GM23338 (cell line): ENCODE measurements at regions not wholly inside any gene's neighbourhood (a gene's known extent, or its start where the extent isn't known, plus 50 kb on each side); places are given as distances from the start of the nearest gene placed in this dataset.

Source experiments
- ATAC-seq: fragments of 200-7000 bp; cut with Tn5 transposase; 3 replicates; pipeline ENCODE4 v1.9.1; 2020
- DNase-seq: peaks from one replicate; pipeline ENCODE4 v3.0.0-alpha.2; 2015; ENCODE audit warnings: low spot score
- H2AFZ ChIP-seq: fragments of 200-600 bp; sonication (generic); 2 replicates; pipeline ENCODE4 v1.8.0; 2016; ENCODE audit warnings: antibody characterized with exemption, mild to moderate bottlenecking, moderate library complexity
- H3F3A ChIP-seq: fragments of 200-600 bp; sonication (generic); replicated peaks from 2 replicates; pipeline ENCODE4 v1.8.0; 2017; ENCODE audit warnings: antibody characterized with exemption, mixed run types, low read depth
- H3K27ac ChIP-seq: fragments of 200-600 bp; sonication (generic); 2 replicates; pipeline ENCODE4 v1.6.1; 2016; ENCODE audit warnings: low read depth
- H3K27me3 ChIP-seq: fragments of 200-600 bp; sonication (generic); 2 replicates; pipeline ENCODE4 v1.8.0; 2016; ENCODE audit warnings: mild to moderate bottlenecking, mixed run types, moderate library complexity; ENCODE audit not compliant: insufficient read depth
- H3K36me3 ChIP-seq: fragments of 200-600 bp; sonication (generic); 2 replicates; pipeline ENCODE4 v1.8.0; 2016; ENCODE audit warnings: mild to moderate bottlenecking; ENCODE audit not compliant: insufficient read depth
- H3K4me1 ChIP-seq: fragments of 200-600 bp; sonication (generic); 2 replicates; pipeline ENCODE4 v1.8.0; 2016; ENCODE audit warnings: mild to moderate bottlenecking, moderate library complexity; ENCODE audit not compliant: insufficient read depth
- H3K4me2 ChIP-seq: fragments of 200-600 bp; sonication (generic); 2 replicates; pipeline ENCODE4 v1.7.1; 2017; ENCODE audit warnings: mixed run types
- H3K4me3 ChIP-seq: fragments of 200-600 bp; sonication (generic); 2 replicates; pipeline ENCODE4 v1.6.1; 2016; ENCODE audit warnings: mixed run types
- H3K79me2 ChIP-seq: fragments of 200-600 bp; sonication (generic); replicated peaks from 2 replicates; pipeline ENCODE4 v1.8.0; 2017; ENCODE audit warnings: mild to moderate bottlenecking; ENCODE audit not compliant: insufficient read depth
- H3K9me2 ChIP-seq: fragments of 200-600 bp; sonication (generic); 2 replicates; pipeline ENCODE4 v1.8.0; 2017; ENCODE audit not compliant: insufficient read depth
- H4K20me1 ChIP-seq: fragments of 200-600 bp; sonication (generic); replicated peaks from 2 replicates; pipeline ENCODE4 v1.8.0; 2017; ENCODE audit warnings: mild to moderate bottlenecking; ENCODE audit not compliant: insufficient read depth
- H3K27ac Mint-ChIP-seq: 2 replicates; pipeline ENCODE4 v1.8.0; 2020; ENCODE audit warnings: inconsistent platforms, mild to moderate bottlenecking, moderate library complexity, mixed read lengths
- H3K27me3 Mint-ChIP-seq: 3 replicates; pipeline ENCODE4 v1.8.0; 2022; ENCODE audit warnings: low read depth, mild to moderate bottlenecking, moderate library complexity, mixed read lengths, inconsistent platforms; ENCODE audit not compliant: insufficient read depth, poor library complexity
- H3K36me3 Mint-ChIP-seq: 3 replicates; pipeline ENCODE4 v1.8.0; 2021; ENCODE audit warnings: low read depth, mild to moderate bottlenecking, inconsistent platforms, moderate library complexity, mixed read lengths
- H3K4me1 Mint-ChIP-seq: 3 replicates; pipeline ENCODE4 v1.8.0; 2020; ENCODE audit warnings: mild to moderate bottlenecking, inconsistent platforms, mixed read lengths
- H3K4me3 Mint-ChIP-seq: 3 replicates; pipeline ENCODE4 v1.8.0; 2021; ENCODE audit warnings: moderate library complexity, mild to moderate bottlenecking, inconsistent platforms, mixed read lengths
- H3K9me3 Mint-ChIP-seq: 3 replicates; pipeline ENCODE4 v1.8.0; 2020; ENCODE audit warnings: moderate library complexity, mild to moderate bottlenecking, inconsistent platforms, mixed read lengths
- EZH2phosphoT487 ChIP-seq: fragments of 200-600 bp; sonication (generic); IDR thresholded peaks from one replicate; pipeline ENCODE4 v1.8.1; 2018; ENCODE audit warnings: antibody characterized with exemption; ENCODE audit not compliant: unreplicated experiment
- NANOG ChIP-seq: IDR thresholded peaks from 2 replicates; pipeline ENCODE4 v1.6.1; 2016; ENCODE audit warnings: antibody characterized with exemption, borderline replicate concordance
- STAT1 ChIP-seq: IDR thresholded peaks from one replicate; pipeline ENCODE4 v1.6.1; 2016; ENCODE audit warnings: antibody characterized with exemption; ENCODE audit not compliant: unreplicated experiment
- TF ChIP-seq, protein P1 (sequence below): fragments of 250-450 bp; sonication (Bioruptor Pico); IDR thresholded peaks from 2 replicates; pipeline ENCODE4 v1.5.0; 2020; ENCODE audit warnings: mild to moderate bottlenecking, moderate library complexity
- TF ChIP-seq, protein P2 (sequence below), 2 experiments: fragments of 200-600 bp in 1 of 2; sonication (generic) in 1 of 2; conservative IDR thresholded peaks; 2 replicates each; pipeline versions ENCODE4 v1.5.1 to v1.6.1; 2016 to 2017; ENCODE audit warnings: antibody characterized with exemption in 2 of 2, low read depth in 2 of 2, mild to moderate bottlenecking in 2 of 2, moderate library complexity in 1 of 2

- H3K4me1 Mint-ChIP-seq: peaks cover 38% of the 10 kb centered on the region
- TF ChIP-seq STAT1: no peak
- TF ChIP-seq, protein P1, sequence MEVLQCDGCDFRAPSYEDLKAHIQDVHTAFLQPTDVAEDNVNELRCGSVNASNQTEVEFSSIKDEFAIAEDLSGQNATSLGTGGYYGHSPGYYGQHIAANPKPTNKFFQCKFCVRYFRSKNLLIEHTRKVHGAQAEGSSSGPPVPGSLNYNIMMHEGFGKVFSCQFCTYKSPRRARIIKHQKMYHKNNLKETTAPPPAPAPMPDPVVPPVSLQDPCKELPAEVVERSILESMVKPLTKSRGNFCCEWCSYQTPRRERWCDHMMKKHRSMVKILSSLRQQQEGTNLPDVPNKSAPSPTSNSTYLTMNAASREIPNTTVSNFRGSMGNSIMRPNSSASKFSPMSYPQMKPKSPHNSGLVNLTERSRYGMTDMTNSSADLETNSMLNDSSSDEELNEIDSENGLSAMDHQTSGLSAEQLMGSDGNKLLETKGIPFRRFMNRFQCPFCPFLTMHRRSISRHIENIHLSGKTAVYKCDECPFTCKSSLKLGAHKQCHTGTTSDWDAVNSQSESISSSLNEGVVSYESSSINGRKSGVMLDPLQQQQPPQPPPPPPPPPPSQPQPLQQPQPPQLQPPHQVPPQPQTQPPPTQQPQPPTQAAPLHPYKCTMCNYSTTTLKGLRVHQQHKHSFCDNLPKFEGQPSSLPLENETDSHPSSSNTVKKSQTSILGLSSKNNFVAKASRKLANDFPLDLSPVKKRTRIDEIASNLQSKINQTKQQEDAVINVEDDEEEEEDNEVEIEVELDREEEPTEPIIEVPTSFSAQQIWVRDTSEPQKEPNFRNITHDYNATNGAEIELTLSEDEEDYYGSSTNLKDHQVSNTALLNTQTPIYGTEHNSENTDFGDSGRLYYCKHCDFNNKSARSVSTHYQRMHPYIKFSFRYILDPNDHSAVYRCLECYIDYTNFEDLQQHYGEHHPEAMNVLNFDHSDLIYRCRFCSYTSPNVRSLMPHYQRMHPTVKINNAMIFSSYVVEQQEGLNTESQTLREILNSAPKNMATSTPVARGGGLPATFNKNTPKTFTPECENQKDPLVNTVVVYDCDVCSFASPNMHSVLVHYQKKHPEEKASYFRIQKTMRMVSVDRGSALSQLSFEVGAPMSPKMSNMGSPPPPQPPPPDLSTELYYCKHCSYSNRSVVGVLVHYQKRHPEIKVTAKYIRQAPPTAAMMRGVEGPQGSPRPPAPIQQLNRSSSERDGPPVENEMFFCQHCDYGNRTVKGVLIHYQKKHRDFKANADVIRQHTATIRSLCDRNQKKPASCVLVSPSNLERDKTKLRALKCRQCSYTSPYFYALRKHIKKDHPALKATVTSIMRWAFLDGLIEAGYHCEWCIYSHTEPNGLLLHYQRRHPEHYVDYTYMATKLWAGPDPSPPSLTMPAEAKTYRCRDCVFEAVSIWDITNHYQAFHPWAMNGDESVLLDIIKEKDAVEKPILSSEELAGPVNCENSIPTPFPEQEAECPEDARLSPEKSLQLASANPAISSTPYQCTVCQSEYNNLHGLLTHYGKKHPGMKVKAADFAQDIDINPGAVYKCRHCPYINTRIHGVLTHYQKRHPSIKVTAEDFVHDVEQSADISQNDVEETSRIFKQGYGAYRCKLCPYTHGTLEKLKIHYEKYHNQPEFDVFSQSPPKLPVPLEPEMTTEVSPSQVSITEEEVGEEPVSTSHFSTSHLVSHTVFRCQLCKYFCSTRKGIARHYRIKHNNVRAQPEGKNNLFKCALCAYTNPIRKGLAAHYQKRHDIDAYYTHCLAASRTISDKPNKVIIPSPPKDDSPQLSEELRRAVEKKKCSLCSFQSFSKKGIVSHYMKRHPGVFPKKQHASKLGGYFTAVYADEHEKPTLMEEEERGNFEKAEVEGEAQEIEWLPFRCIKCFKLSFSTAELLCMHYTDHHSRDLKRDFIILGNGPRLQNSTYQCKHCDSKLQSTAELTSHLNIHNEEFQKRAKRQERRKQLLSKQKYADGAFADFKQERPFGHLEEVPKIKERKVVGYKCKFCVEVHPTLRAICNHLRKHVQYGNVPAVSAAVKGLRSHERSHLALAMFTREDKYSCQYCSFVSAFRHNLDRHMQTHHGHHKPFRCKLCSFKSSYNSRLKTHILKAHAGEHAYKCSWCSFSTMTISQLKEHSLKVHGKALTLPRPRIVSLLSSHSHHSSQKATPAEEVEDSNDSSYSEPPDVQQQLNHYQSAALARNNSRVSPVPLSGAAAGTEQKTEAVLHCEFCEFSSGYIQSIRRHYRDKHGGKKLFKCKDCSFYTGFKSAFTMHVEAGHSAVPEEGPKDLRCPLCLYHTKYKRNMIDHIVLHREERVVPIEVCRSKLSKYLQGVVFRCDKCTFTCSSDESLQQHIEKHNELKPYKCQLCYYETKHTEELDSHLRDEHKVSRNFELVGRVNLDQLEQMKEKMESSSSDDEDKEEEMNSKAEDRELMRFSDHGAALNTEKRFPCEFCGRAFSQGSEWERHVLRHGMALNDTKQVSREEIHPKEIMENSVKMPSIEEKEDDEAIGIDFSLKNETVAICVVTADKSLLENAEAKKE: 0 out of 2 replicates have a peak, but pooled peaks have one; percentile 29
- no peaks in the 10 kb centered on the region for H3K9me3 Mint-ChIP-seq
- no peaks in the 10 kb centered on the region for H3K36me3 Mint-ChIP-seq
- Histone ChIP-seq H3K4me3 (no peak overlapping the region), H3K4me1 (peaks cover 36% of the 10 kb centered on the region), H3F3A (no peaks in the 10 kb centered on the region), H2AFZ (no peak overlapping the region), H4K20me1 (no peaks in the 10 kb centered on the region), H3K79me2 (no peaks in the 10 kb centered on the region), H3K36me3 (no peaks in the 10 kb centered on the region), H3K27me3 (no peaks in the 10 kb centered on the region), H3K27ac (peak overlapping the region; percentile 51), H3K9me2 (no peaks in the 10 kb centered on the region), H3K4me2 (peak overlapping the region; percentile 21)
- H3K4me3 Mint-ChIP-seq: no peak overlapping the region
- peak; percentile 70 for DNase-seq
- no peaks in the 10 kb centered on the region for H3K27me3 Mint-ChIP-seq
- ATAC-seq: peak; percentile 69
- peak overlapping the region; percentile 83 for H3K27ac Mint-ChIP-seq
Measured at GRCh38 chr6:94065707-94066337, 646.5 kb upstream of the EPHA7 start.

- H3K36me3 Mint-ChIP-seq: no peaks in the 10 kb centered on the region
- Histone ChIP-seq H3K9me2 (no peaks in the 10 kb centered on the region), H3F3A (no peaks in the 10 kb centered on the region), H4K20me1 (no peaks in the 10 kb centered on the region), H3K79me2 (no peaks in the 10 kb centered on the region), H3K36me3 (no peaks in the 10 kb centered on the region), H3K27me3 (no peaks in the 10 kb centered on the region), H3K4me3 (no peak overlapping the region), H3K4me2 (no peak overlapping the region), H3K4me1 (peaks cover 53% of the 10 kb centered on the region), H2AFZ (no peak overlapping the region), H3K27ac (no peak overlapping the region)
- peaks cover 61% of the 10 kb centered on the region for H3K4me1 Mint-ChIP-seq
- no peak overlapping the region for H3K4me3 Mint-ChIP-seq
- H3K9me3 Mint-ChIP-seq: no peaks in the 10 kb centered on the region
- H3K27me3 Mint-ChIP-seq: peaks cover 4% of the 10 kb centered on the region
- TF ChIP-seq EZH2phosphoT487 (no peak), NANOG (no peak)
- TF ChIP-seq, protein P2, sequence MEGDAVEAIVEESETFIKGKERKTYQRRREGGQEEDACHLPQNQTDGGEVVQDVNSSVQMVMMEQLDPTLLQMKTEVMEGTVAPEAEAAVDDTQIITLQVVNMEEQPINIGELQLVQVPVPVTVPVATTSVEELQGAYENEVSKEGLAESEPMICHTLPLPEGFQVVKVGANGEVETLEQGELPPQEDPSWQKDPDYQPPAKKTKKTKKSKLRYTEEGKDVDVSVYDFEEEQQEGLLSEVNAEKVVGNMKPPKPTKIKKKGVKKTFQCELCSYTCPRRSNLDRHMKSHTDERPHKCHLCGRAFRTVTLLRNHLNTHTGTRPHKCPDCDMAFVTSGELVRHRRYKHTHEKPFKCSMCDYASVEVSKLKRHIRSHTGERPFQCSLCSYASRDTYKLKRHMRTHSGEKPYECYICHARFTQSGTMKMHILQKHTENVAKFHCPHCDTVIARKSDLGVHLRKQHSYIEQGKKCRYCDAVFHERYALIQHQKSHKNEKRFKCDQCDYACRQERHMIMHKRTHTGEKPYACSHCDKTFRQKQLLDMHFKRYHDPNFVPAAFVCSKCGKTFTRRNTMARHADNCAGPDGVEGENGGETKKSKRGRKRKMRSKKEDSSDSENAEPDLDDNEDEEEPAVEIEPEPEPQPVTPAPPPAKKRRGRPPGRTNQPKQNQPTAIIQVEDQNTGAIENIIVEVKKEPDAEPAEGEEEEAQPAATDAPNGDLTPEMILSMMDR (conservative IDR thresholded peaks at IDR 0.05; ENCODE audit: low read depth in 2 of 2): peak; percentile 32 to 83
- peak; percentile 82 for ATAC-seq
- DNase-seq: peak; percentile 34
- no peak overlapping the region for H3K27ac Mint-ChIP-seq
Measured at GRCh38 chr6:94052749-94053148, 633.4 kb upstream of the EPHA7 start.
